ENCODE measurements at regions not wholly inside any gene's neighbourhood (a gene's known extent, or its start where the extent isn't known, plus 50 kb on each side); places are given as distances from the start of the nearest gene placed in this dataset.

DNA sequence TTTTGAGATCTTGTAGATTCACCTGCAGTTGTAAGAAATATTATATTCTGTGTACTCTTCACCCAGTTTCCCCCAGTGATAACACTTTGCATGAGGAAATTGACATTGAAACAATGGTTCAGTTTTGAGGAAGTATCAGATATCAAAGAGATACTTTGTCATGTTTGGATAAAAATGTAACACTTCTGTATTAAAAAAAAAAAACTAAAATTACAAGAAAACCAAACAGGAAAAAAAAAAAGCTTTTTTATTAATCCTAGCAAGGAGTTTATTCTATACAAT is 204.0 kb downstream of the ARL4C start:
- no peak overlapping the region for H3K27ac ChIP-seq (ENCODE audit: control insufficient read depth, insufficient read depth, low read length)
- no peaks in the 10 kb centered on the region for H3K9me1 ChIP-seq (ENCODE audit: control insufficient read depth, extremely low read depth, insufficient read depth, low read length)
- dilution Hi-C loops (cut with MboI; ENCODE audit: extremely low pct_ligation_motif_present, low sequenced_read_pairs): no loop called here
- H3K4me3 ChIP-seq (ENCODE audit: control insufficient read depth in 2 of 3, extremely low read depth in 1 of 3, insufficient read depth in 2 of 3, low read depth in 1 of 3, low read length in 3 of 3): no peak overlapping the region
- H3K9ac ChIP-seq (ENCODE audit: control insufficient read depth, extremely low read depth, insufficient read depth, low read length): no peak overlapping the region
- H3K27me3 ChIP-seq (ENCODE audit: control insufficient read depth, extremely low read depth, insufficient read depth, low read length): no peaks in the 10 kb centered on the region
- DNase-seq (ENCODE audit: low read depth, low spot score) (no peak), FAIRE-seq (no peak)
- H3K4me2 ChIP-seq (ENCODE audit: control insufficient read depth, extremely low read depth, insufficient read depth, low read depth, low read length): no peak overlapping the region
- H3K36me3 ChIP-seq (ENCODE audit: control insufficient read depth in 2 of 2, extremely low read depth in 1 of 2, insufficient read depth in 2 of 2, low read length in 2 of 2): no peaks in the 10 kb centered on the region
- H3K9me3 ChIP-seq (ENCODE audit: control insufficient read depth, low read depth, low read length): no peaks in the 10 kb centered on the region
- no peaks in the 10 kb centered on the region for H4K20me1 ChIP-seq (ENCODE audit: control insufficient read depth, extremely low read depth, insufficient read depth, low read length)
- TF ChIP-seq EZH2 (IDR thresholded peaks at IDR 0.05; ENCODE audit: low read length): no peak
- TF ChIP-seq, protein P1, sequence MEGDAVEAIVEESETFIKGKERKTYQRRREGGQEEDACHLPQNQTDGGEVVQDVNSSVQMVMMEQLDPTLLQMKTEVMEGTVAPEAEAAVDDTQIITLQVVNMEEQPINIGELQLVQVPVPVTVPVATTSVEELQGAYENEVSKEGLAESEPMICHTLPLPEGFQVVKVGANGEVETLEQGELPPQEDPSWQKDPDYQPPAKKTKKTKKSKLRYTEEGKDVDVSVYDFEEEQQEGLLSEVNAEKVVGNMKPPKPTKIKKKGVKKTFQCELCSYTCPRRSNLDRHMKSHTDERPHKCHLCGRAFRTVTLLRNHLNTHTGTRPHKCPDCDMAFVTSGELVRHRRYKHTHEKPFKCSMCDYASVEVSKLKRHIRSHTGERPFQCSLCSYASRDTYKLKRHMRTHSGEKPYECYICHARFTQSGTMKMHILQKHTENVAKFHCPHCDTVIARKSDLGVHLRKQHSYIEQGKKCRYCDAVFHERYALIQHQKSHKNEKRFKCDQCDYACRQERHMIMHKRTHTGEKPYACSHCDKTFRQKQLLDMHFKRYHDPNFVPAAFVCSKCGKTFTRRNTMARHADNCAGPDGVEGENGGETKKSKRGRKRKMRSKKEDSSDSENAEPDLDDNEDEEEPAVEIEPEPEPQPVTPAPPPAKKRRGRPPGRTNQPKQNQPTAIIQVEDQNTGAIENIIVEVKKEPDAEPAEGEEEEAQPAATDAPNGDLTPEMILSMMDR (optimal IDR thresholded peaks at IDR 0.05 in 1 of 3, IDR thresholded peaks at IDR 0.05 in 1 of 3, conservative IDR thresholded peaks at IDR 0.05 in 1 of 3; ENCODE audit: extremely low read depth in 1 of 3, insufficient read depth in 2 of 3, low read length in 3 of 3): no peak
- no peaks in the 10 kb centered on the region for H3K79me2 ChIP-seq (ENCODE audit: control insufficient read depth, insufficient read depth, low read length)
- H2AFZ ChIP-seq (ENCODE audit: control insufficient read depth, low read length): no peak overlapping the region
- H3K4me1 ChIP-seq (ENCODE audit: control insufficient read depth, extremely low read depth, insufficient read depth, low read length): peaks cover 22% of the 10 kb centered on the region

DNA sequence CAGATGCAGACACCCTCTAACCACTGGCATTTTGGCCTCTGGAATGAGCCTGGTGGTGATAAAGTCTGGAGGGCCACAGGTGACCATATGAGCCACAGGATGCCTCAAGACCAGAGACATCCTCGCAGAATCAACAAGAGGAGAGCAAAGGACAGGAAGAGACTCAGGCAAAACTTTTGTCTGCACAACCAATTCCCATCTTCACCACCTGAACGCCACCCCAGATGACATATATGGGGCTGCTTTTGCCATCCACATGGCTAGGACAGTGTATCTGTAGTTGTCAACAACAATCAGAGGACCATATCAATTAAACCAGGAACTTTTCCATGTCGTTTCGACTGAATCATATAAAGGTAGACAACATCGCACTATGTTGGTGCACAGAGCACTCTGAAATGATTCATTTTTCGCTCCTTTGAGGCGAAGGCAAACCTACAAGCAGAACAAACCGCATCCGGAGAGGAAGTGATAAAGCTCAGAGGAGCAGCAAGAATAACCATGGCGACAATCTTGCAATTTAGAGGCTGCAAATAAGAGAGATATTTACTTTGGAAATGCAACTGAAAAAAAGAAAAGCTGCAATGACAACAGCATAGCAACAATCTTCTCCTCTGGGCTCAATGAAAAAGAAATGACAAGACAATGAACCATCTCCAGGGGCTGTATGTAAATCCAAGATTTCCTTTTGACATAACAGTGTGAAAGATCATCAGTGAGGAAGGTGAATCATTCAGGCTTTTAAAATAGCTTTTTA is 204.5 kb downstream of the ARL4C start:
- no peaks in the 10 kb centered on the region for H3K79me2 ChIP-seq (ENCODE audit: control insufficient read depth, insufficient read depth, low read length)
- no peaks in the 10 kb centered on the region for H4K20me1 ChIP-seq (ENCODE audit: control insufficient read depth, extremely low read depth, insufficient read depth, low read length)
- TF ChIP-seq, protein P1 (optimal IDR thresholded peaks at IDR 0.05 in 1 of 3, IDR thresholded peaks at IDR 0.05 in 1 of 3, conservative IDR thresholded peaks at IDR 0.05 in 1 of 3; ENCODE audit: extremely low read depth in 1 of 3, insufficient read depth in 2 of 3, low read length in 3 of 3): no peak
- no peak for TF ChIP-seq EZH2 (IDR thresholded peaks at IDR 0.05; ENCODE audit: low read length)
- dilution Hi-C loops (cut with MboI; ENCODE audit: extremely low pct_ligation_motif_present, low sequenced_read_pairs): no loop called here
- H3K36me3 ChIP-seq (ENCODE audit: control insufficient read depth in 2 of 2, extremely low read depth in 1 of 2, insufficient read depth in 2 of 2, low read length in 2 of 2): no peaks in the 10 kb centered on the region
- H3K9me3 ChIP-seq (ENCODE audit: control insufficient read depth, low read depth, low read length): no peaks in the 10 kb centered on the region
- no peak overlapping the region for H3K9ac ChIP-seq (ENCODE audit: control insufficient read depth, extremely low read depth, insufficient read depth, low read length)
- no peak overlapping the region for H2AFZ ChIP-seq (ENCODE audit: control insufficient read depth, low read length)
- H3K4me1 ChIP-seq (ENCODE audit: control insufficient read depth, extremely low read depth, insufficient read depth, low read length): peaks cover 22% of the 10 kb centered on the region
- DNase-seq (ENCODE audit: low read depth, low spot score) (no peak), FAIRE-seq (no peak)
- no peak overlapping the region for H3K4me3 ChIP-seq (ENCODE audit: control insufficient read depth in 2 of 3, extremely low read depth in 1 of 3, insufficient read depth in 2 of 3, low read depth in 1 of 3, low read length in 3 of 3)
- H3K4me2 ChIP-seq (ENCODE audit: control insufficient read depth, extremely low read depth, insufficient read depth, low read depth, low read length): no peak overlapping the region
- H3K9me1 ChIP-seq (ENCODE audit: control insufficient read depth, extremely low read depth, insufficient read depth, low read length): no peaks in the 10 kb centered on the region
- no peak overlapping the region for H3K27ac ChIP-seq (ENCODE audit: control insufficient read depth, insufficient read depth, low read length)
- no peaks in the 10 kb centered on the region for H3K27me3 ChIP-seq (ENCODE audit: control insufficient read depth, extremely low read depth, insufficient read depth, low read length)

Data from keratinocyte (primary cell).